IMR-90 (cell line): ENCODE measurements at regions not wholly inside any gene's neighbourhood (a gene's known extent, or its start where the extent isn't known, plus 50 kb on each side); places are given as distances from the start of the nearest gene placed in this dataset.

Source experiments
- ATAC-seq: fragments of 200-7000 bp; cut with Tn5 transposase; 2 replicates; pipeline ENCODE4 v1.9.1; 2020; ENCODE audit warnings: low read depth, mild to moderate bottlenecking, moderate library complexity
- BruUV-seq: library from RNA; stranded (reverse); fragments of 400-500 nt; replicated peaks from 2 replicates; lab custom pipeline; 2021; lab: Mats Ljungman, UMichigan
- CTCF ChIA-PET: fragments of 300-600 bp; formaldehyde crosslinking; extraction: SDS; loops from one replicate; lab custom pipeline; 2021; ENCODE audit warnings: antibody characterized with exemption; lab: Yijun Ruan, JAX
- POLR2A ChIA-PET: fragments of 300-600 bp; sonication (Branson Sonifier 250); formaldehyde crosslinking; loops from one replicate; lab custom pipeline; 2022; ENCODE audit warnings: antibody characterized with exemption; ENCODE audit not compliant: unreplicated experiment; lab: Charles Lee
- DNase-seq: peaks from one replicate; pipeline ENCODE4 v3.0.0; 2013
- H2AFZ ChIP-seq: replicated peaks from 2 replicates; pipeline ENCODE3; 2013; ENCODE audit warnings: low read length, mild to moderate bottlenecking; ENCODE audit not compliant: poor library complexity
- H2AK5ac ChIP-seq: 2 replicates; pipeline ENCODE4 v1.6.1; 2013; ENCODE audit warnings: low read depth, low read length, inconsistent platforms
- H2AK9ac ChIP-seq: replicated peaks from 2 replicates; pipeline ENCODE3; 2013; ENCODE audit warnings: mild to moderate bottlenecking, low read depth, low read length, moderate library complexity; ENCODE audit not compliant: poor library complexity
- H2BK120ac ChIP-seq: 2 replicates; pipeline ENCODE4 v1.6.1; 2013; ENCODE audit warnings: low read depth, low read length, inconsistent platforms
- H2BK15ac ChIP-seq: 3 replicates; pipeline ENCODE4 v1.6.1; 2013; ENCODE audit warnings: low read depth, low read length, inconsistent platforms
- H2BK20ac ChIP-seq: 2 replicates; pipeline ENCODE4 v1.6.1; 2013; ENCODE audit warnings: low read depth, mild to moderate bottlenecking, inconsistent platforms, low read length, moderate library complexity
- H2BK5ac ChIP-seq: 2 replicates; pipeline ENCODE4 v1.6.1; 2013; ENCODE audit warnings: mild to moderate bottlenecking, low read depth, low read length, inconsistent platforms; ENCODE audit not compliant: poor library complexity, severe bottlenecking
- H3K14ac ChIP-seq: replicated peaks from 2 replicates; pipeline ENCODE4 v1.6.1; 2013; ENCODE audit warnings: low read depth, low read length, inconsistent platforms
- H3K18ac ChIP-seq: 2 replicates; pipeline ENCODE4 v1.6.1; 2013; ENCODE audit warnings: low read depth, low read length, control low read depth
- H3K23ac ChIP-seq: 2 replicates; pipeline ENCODE4 v1.6.1; 2013; ENCODE audit warnings: low read depth, low read length, inconsistent platforms
- H3K27ac ChIP-seq: 2 replicates; pipeline ENCODE4 v1.5.1; 2013; ENCODE audit warnings: mild to moderate bottlenecking, control low read depth, low read length; ENCODE audit not compliant: insufficient read depth
- H3K27me3 ChIP-seq: 2 replicates; pipeline ENCODE4 v1.6.1; 2013; ENCODE audit warnings: low read length; ENCODE audit not compliant: control insufficient read depth, insufficient read depth
- H3K36me3 ChIP-seq: 2 replicates; pipeline ENCODE4 v1.6.1; 2013; ENCODE audit warnings: low read length, mixed read lengths; ENCODE audit not compliant: control insufficient read depth, insufficient read depth
- H3K4ac ChIP-seq: 2 replicates; pipeline ENCODE4 v1.6.1; 2013; ENCODE audit warnings: low read depth, low read length, inconsistent platforms
- H3K4me1 ChIP-seq: 2 replicates; pipeline ENCODE4 v1.6.1; 2013; ENCODE audit warnings: low read length, mixed read lengths; ENCODE audit not compliant: control insufficient read depth, insufficient read depth
- H3K4me2 ChIP-seq: 2 replicates; pipeline ENCODE4 v1.6.1; 2013; ENCODE audit warnings: low read depth, mild to moderate bottlenecking, control low read depth, low read length, moderate library complexity
- H3K4me3 ChIP-seq: 2 replicates; pipeline ENCODE4 v1.5.1; 2013; ENCODE audit warnings: low read depth, mild to moderate bottlenecking, control low read depth, low read length, moderate library complexity; ENCODE audit not compliant: insufficient read depth
- H3K56ac ChIP-seq: 2 replicates; pipeline ENCODE4 v1.6.1; 2013; ENCODE audit warnings: low read length, inconsistent platforms; ENCODE audit not compliant: insufficient read depth; ENCODE audit errors: extremely low read depth
- H3K79me1 ChIP-seq, 2 experiments: 2 replicates each; pipeline ENCODE4 v1.6.1; 2013; ENCODE audit warnings: low read length in 2 of 2, inconsistent platforms in 1 of 2, low read depth in 1 of 2
- H3K9ac ChIP-seq: 2 replicates; pipeline ENCODE4 v1.6.1; 2013; ENCODE audit warnings: low read depth, low read length, control low read depth
- H3K9me1 ChIP-seq: 2 replicates; pipeline ENCODE4 v1.6.1; 2013; ENCODE audit warnings: low read length, inconsistent platforms; ENCODE audit not compliant: insufficient read depth
- H3K9me3 ChIP-seq: 2 replicates; pipeline ENCODE4 v1.6.1; 2013; ENCODE audit warnings: low read length; ENCODE audit not compliant: control insufficient read depth, insufficient read depth
- H4K20me1 ChIP-seq: 2 replicates; pipeline ENCODE4 v1.6.1; 2013; ENCODE audit warnings: low read length, inconsistent platforms; ENCODE audit not compliant: insufficient read depth
- H4K5ac ChIP-seq: 2 replicates; pipeline ENCODE4 v1.6.1; 2013; ENCODE audit warnings: mild to moderate bottlenecking, low read depth, low read length, control low read depth
- H4K8ac ChIP-seq, 2 experiments: 2 replicates each; pipeline ENCODE4 v1.6.1; 2013; ENCODE audit warnings: low read depth in 2 of 2, low read length in 2 of 2, control low read depth in 1 of 2, inconsistent platforms in 1 of 2
- H4K91ac ChIP-seq: 2 replicates; pipeline ENCODE4 v1.6.1; 2013; ENCODE audit warnings: low read depth, low read length, inconsistent platforms; ENCODE audit not compliant: insufficient read depth
- CHD1 ChIP-seq: IDR thresholded peaks from 2 replicates; pipeline ENCODE4 v1.6.1; 2012; ENCODE audit warnings: low read depth, low read length, improper control_type of control experiment
- FOS ChIP-seq: fragments of 150-350 bp; IDR thresholded peaks from 2 replicates; pipeline ENCODE4 v1.6.1; 2016; ENCODE audit warnings: low read depth, low read length
- MAFK ChIP-seq: IDR thresholded peaks from 2 replicates; pipeline ENCODE4 v1.6.1; 2012; ENCODE audit warnings: low read depth, low read length, improper control_type of control experiment
- MXI1 ChIP-seq: IDR thresholded peaks from 2 replicates; pipeline ENCODE4 v1.6.1; 2012; ENCODE audit warnings: low read depth, mild to moderate bottlenecking, low read length, moderate library complexity, borderline replicate concordance
- NFE2L2 ChIP-seq: fragments of 150-350 bp; IDR thresholded peaks from 2 replicates; pipeline ENCODE4 v1.6.1; 2016; ENCODE audit warnings: low read depth, mild to moderate bottlenecking, low read length
- POLR2A ChIP-seq: IDR thresholded peaks from 2 replicates; pipeline ENCODE4 v1.6.1; 2012; ENCODE audit warnings: mild to moderate bottlenecking, low read depth, low read length
- RAD21 ChIP-seq: IDR thresholded peaks from 2 replicates; pipeline ENCODE4 v1.6.1; 2012; ENCODE audit warnings: low read length, improper control_type of control experiment
- RFX5 ChIP-seq: IDR thresholded peaks from 2 replicates; pipeline ENCODE4 v1.8.0; 2012; ENCODE audit warnings: low read depth, mild to moderate bottlenecking, low read length, moderate library complexity
- WGBS, 2 experiments: methylation state at CpG; one replicate each; pipeline versions ENCODE4 v1.1.5 to v1.1.7; 2013; ENCODE audit warnings: missing lambda C conversion rate in 2 of 2; ENCODE audit not compliant: insufficient read length in 1 of 2; ENCODE audit errors: extremely low coverage in 2 of 2; 5-methylcytosine and 5-hydroxymethylcytosine counted together
- dilution Hi-C: fragments of 300-500 bp; cut with HindIII; formaldehyde crosslinking; loops from one replicate; pipeline ENCODE4 v1.14.3; 2018; ENCODE audit warnings: low sequenced_read_pairs; ENCODE audit not compliant: unreplicated experiment
- in situ Hi-C: fragments of 300-500 bp; cut with MboI; formaldehyde crosslinking; loops from 3 replicates; pipeline ENCODE4 v1.14.3; 2019; ENCODE audit warnings: low sequenced_read_pairs, inconsistent platforms, mixed read lengths
- intact Hi-C: fragments of 100-400 bp; cut with micrococcal nuclease; formaldehyde crosslinking; loops from 2 replicates; pipeline ENCODE4 v1.10.0; 2022
- TF ChIP-seq, protein P1 (sequence below): conservative IDR thresholded peaks from 2 replicates; pipeline ENCODE4 v1.5.1; 2012; ENCODE audit warnings: mild to moderate bottlenecking, low read depth, low read length, improper control_type of control experiment
- TF ChIP-seq, protein P2 (sequence below): fragments of 150-350 bp; IDR thresholded peaks from 2 replicates; pipeline ENCODE4 v1.6.1; 2016; ENCODE audit warnings: low read depth, mild to moderate bottlenecking, low read length, moderate library complexity, borderline replicate concordance

DNA sequence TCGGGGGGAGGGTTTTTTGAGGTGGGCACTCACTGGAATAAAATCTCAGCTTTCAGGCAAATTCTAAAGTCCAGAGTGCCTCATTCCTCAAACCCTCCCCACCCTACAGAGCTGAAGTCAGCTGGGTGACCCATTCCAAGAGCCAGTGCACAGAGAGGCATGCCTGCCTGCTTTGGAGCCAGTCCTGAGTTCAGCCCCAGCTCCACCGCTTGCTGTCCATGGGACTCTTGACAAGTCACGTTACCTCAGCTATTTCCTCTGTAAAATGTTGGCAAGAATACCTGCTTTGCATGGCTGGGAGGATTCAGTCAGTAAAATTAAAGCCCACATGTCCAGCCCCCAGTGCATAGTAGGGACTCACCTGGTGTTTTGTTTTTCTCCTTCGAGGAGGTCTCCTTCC is 125.9 kb upstream of the PJA1 start:
- Histone ChIP-seq H4K8ac (no peak overlapping the region), H3K9me1 (no peaks in the 10 kb centered on the region), H3K4me2 (no peak overlapping the region), H3K27ac (no peak overlapping the region), H3K79me1 (no peaks in the 10 kb centered on the region), H4K5ac (no peak overlapping the region), H2BK15ac (no peak overlapping the region), H3K4me1 (no peaks in the 10 kb centered on the region), H3K27me3 (peaks cover 47% of the 10 kb centered on the region), H3K9me3 (no peaks in the 10 kb centered on the region), H3K14ac (no peak overlapping the region), H2BK120ac (no peak overlapping the region), H3K36me3 (no peaks in the 10 kb centered on the region), H2AK5ac (no peak overlapping the region), H3K18ac (no peak overlapping the region), H3K9ac (no peak overlapping the region), H4K91ac (no peak overlapping the region), H3K4me3 (no peak overlapping the region), H2AK9ac (no peak overlapping the region), H3K23ac (no peak overlapping the region), H4K20me1 (no peaks in the 10 kb centered on the region; the same call in 1 of the 2 replicates), H2BK20ac (no peak overlapping the region), H3K4ac (no peak overlapping the region), H3K56ac (no peak overlapping the region), H2BK5ac (no peak overlapping the region), H2AFZ (no peak overlapping the region)
- dilution Hi-C loops, result no loop called here
- in situ Hi-C loops, result no loop called here
- TF ChIP-seq, protein P1, sequence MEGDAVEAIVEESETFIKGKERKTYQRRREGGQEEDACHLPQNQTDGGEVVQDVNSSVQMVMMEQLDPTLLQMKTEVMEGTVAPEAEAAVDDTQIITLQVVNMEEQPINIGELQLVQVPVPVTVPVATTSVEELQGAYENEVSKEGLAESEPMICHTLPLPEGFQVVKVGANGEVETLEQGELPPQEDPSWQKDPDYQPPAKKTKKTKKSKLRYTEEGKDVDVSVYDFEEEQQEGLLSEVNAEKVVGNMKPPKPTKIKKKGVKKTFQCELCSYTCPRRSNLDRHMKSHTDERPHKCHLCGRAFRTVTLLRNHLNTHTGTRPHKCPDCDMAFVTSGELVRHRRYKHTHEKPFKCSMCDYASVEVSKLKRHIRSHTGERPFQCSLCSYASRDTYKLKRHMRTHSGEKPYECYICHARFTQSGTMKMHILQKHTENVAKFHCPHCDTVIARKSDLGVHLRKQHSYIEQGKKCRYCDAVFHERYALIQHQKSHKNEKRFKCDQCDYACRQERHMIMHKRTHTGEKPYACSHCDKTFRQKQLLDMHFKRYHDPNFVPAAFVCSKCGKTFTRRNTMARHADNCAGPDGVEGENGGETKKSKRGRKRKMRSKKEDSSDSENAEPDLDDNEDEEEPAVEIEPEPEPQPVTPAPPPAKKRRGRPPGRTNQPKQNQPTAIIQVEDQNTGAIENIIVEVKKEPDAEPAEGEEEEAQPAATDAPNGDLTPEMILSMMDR, result no peak
- TF ChIP-seq, protein P2, sequence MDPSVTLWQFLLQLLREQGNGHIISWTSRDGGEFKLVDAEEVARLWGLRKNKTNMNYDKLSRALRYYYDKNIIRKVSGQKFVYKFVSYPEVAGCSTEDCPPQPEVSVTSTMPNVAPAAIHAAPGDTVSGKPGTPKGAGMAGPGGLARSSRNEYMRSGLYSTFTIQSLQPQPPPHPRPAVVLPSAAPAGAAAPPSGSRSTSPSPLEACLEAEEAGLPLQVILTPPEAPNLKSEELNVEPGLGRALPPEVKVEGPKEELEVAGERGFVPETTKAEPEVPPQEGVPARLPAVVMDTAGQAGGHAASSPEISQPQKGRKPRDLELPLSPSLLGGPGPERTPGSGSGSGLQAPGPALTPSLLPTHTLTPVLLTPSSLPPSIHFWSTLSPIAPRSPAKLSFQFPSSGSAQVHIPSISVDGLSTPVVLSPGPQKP, result no peak
- TF ChIP-seq RFX5 (no peak), NFE2L2 (no peak), CHD1 (no peak), MXI1 (no peak), FOS (no peak), MAFK (no peak), RAD21 (no peak), POLR2A (no peak)
- CTCF ChIA-PET, result no interaction called here
- ATAC-seq (no peak), DNase-seq (no peak)
- no CpG with 5 or more reads among the region's 4 CpGs for WGBS, 2 experiments
- BruUV-seq, result no TSS peak
- POLR2A ChIA-PET, result no interaction called here
- intact Hi-C loops, result no loop called here
